WTC11 (cell line): ENCODE measurements at regions not wholly inside any gene's neighbourhood (a gene's known extent, or its start where the extent isn't known, plus 50 kb on each side); places are given as distances from the start of the nearest gene placed in this dataset.

Experiments
- ATAC-seq: fragments of 200-7000 bp; cut with Tn5 transposase; 2 replicates; pipeline ENCODE4 v1.10.0; 2021; ENCODE audit warnings: mild to moderate bottlenecking, moderate library complexity
- CTCF ChIA-PET: fragments of 300-600 bp; sonication (Branson Sonifier 250); formaldehyde crosslinking; loops from one replicate; lab custom pipeline; 2021; ENCODE audit warnings: antibody characterized with exemption; lab: Charles Lee
- POLR2A ChIA-PET: fragments of 350-600 bp; sonication (Branson Sonifier 250); formaldehyde crosslinking; loops from one replicate; lab custom pipeline; 2021; ENCODE audit warnings: antibody characterized with exemption; lab: Charles Lee
- DNase-seq: peaks from one replicate; pipeline ENCODE4 v3.0.0; 2021; ENCODE audit warnings: low spot score
- H3K27ac Mint-ChIP-seq: 2 replicates; pipeline ENCODE4 v1.8.0; 2021; ENCODE audit warnings: mixed read lengths
- H3K27me3 Mint-ChIP-seq: 2 replicates; pipeline ENCODE4 v1.8.0; 2021; ENCODE audit warnings: low read depth, mild to moderate bottlenecking, moderate library complexity, mixed read lengths
- H3K36me3 Mint-ChIP-seq: 2 replicates; pipeline ENCODE4 v1.8.0; 2021; ENCODE audit warnings: mixed read lengths
- H3K4me1 Mint-ChIP-seq: 2 replicates; pipeline ENCODE4 v1.8.0; 2022; ENCODE audit warnings: mixed read lengths
- H3K4me3 Mint-ChIP-seq: 2 replicates; pipeline ENCODE4 v1.8.0; 2021; ENCODE audit warnings: mild to moderate bottlenecking, moderate library complexity, mixed read lengths
- H3K9me3 Mint-ChIP-seq: 2 replicates; pipeline ENCODE4 v1.8.0; 2021; ENCODE audit warnings: mixed read lengths
- CBFB ChIP-seq: sonication (generic); formaldehyde crosslinking; IDR thresholded peaks from 2 replicates; pipeline ENCODE4 v1.8.1; 2022; ENCODE audit warnings: mild to moderate bottlenecking, low read depth, missing genetic modification reagents
- CREB1 ChIP-seq: sonication (generic); formaldehyde crosslinking; IDR thresholded peaks from 2 replicates; pipeline ENCODE4 v1.8.0; 2023; ENCODE audit warnings: mild to moderate bottlenecking, missing genetic modification reagents
- CREM ChIP-seq: sonication (generic); formaldehyde crosslinking; IDR thresholded peaks from 2 replicates; pipeline ENCODE4 v1.8.1; 2022; ENCODE audit warnings: mild to moderate bottlenecking, missing genetic modification reagents, moderate library complexity
- ETV6 ChIP-seq: sonication (generic); formaldehyde crosslinking; IDR thresholded peaks from 2 replicates; pipeline ENCODE4 v1.8.1; 2022; ENCODE audit warnings: mild to moderate bottlenecking, missing genetic modification reagents
- FOXK1 ChIP-seq: sonication (generic); formaldehyde crosslinking; IDR thresholded peaks from 2 replicates; pipeline ENCODE4 v1.8.0; 2022; ENCODE audit warnings: mild to moderate bottlenecking, moderate library complexity, missing genetic modification reagents
- FOXP1 ChIP-seq: sonication (generic); formaldehyde crosslinking; IDR thresholded peaks from 2 replicates; pipeline ENCODE4 v1.8.0; 2022; ENCODE audit warnings: missing genetic modification reagents, mild to moderate bottlenecking, moderate library complexity, borderline replicate concordance
- GABPB1 ChIP-seq: sonication (generic); formaldehyde crosslinking; IDR thresholded peaks from 2 replicates; pipeline ENCODE4 v1.8.1; 2023; ENCODE audit warnings: mild to moderate bottlenecking, missing genetic modification reagents
- JAZF1 ChIP-seq: fragments of 250-450 bp; sonication (Bioruptor Pico); IDR thresholded peaks from 2 replicates; pipeline ENCODE4 v1.9.0; 2021; ENCODE audit warnings: moderate library complexity, mild to moderate bottlenecking, inconsistent platforms
- KAT7 ChIP-seq: sonication (generic); formaldehyde crosslinking; IDR thresholded peaks from 2 replicates; pipeline ENCODE4 v1.8.1; 2023; ENCODE audit warnings: missing genetic modification reagents, mild to moderate bottlenecking, borderline replicate concordance
- NFYB ChIP-seq: sonication (generic); formaldehyde crosslinking; conservative IDR thresholded peaks from 2 replicates; pipeline ENCODE4 v1.8.0; 2022; ENCODE audit warnings: low read depth, missing genetic modification reagents
- NR3C1 ChIP-seq: sonication (generic); formaldehyde crosslinking; conservative IDR thresholded peaks from 2 replicates; pipeline ENCODE4 v1.8.1; 2023; ENCODE audit warnings: low read depth, mild to moderate bottlenecking, missing genetic modification reagents
- RORB ChIP-seq: fragments of 250-450 bp; sonication (Bioruptor Pico); IDR thresholded peaks from 2 replicates; pipeline ENCODE4 v1.9.0; 2021; ENCODE audit warnings: mild to moderate bottlenecking
- SP1 ChIP-seq: sonication (generic); formaldehyde crosslinking; conservative IDR thresholded peaks from 2 replicates; pipeline ENCODE4 v1.8.1; 2022; ENCODE audit warnings: missing genetic modification reagents
- ZNF138 ChIP-seq: sonication (generic); formaldehyde crosslinking; conservative IDR thresholded peaks from 2 replicates; pipeline ENCODE4 v1.8.1; 2022; ENCODE audit warnings: mild to moderate bottlenecking, moderate library complexity, missing genetic modification reagents
- ZNF416 ChIP-seq: fragments of 250-450 bp; sonication (Bioruptor Pico); IDR thresholded peaks from 2 replicates; pipeline ENCODE4 v1.9.0; 2021; ENCODE audit warnings: mild to moderate bottlenecking, inconsistent platforms
- ZNF423 ChIP-seq: fragments of 250-450 bp; sonication (Bioruptor Pico); IDR thresholded peaks from 2 replicates; pipeline ENCODE4 v2.1.2; 2022; ENCODE audit warnings: mild to moderate bottlenecking, moderate library complexity
- TF ChIP-seq, protein P1 (sequence below): sonication (generic); formaldehyde crosslinking; conservative IDR thresholded peaks from 2 replicates; pipeline ENCODE4 v1.8.1; 2023; ENCODE audit warnings: mild to moderate bottlenecking, low read depth, missing genetic modification reagents, moderate library complexity
- TF ChIP-seq, protein P2 (sequence below): fragments of 250-450 bp; sonication (Bioruptor Pico); IDR thresholded peaks from 2 replicates; pipeline ENCODE4 v1.9.0; 2021; ENCODE audit warnings: mild to moderate bottlenecking
- TF ChIP-seq, protein P3 (sequence below): sonication (generic); formaldehyde crosslinking; IDR thresholded peaks from 2 replicates; pipeline ENCODE4 v1.8.0; 2023; ENCODE audit warnings: mild to moderate bottlenecking, missing genetic modification reagents
- TF ChIP-seq, protein P4 (sequence below): sonication (generic); formaldehyde crosslinking; IDR thresholded peaks from 2 replicates; pipeline ENCODE4 v1.8.1; 2022; ENCODE audit warnings: missing genetic modification reagents, borderline replicate concordance
- TF ChIP-seq, protein P5 (sequence below): sonication (generic); formaldehyde crosslinking; IDR thresholded peaks from 2 replicates; pipeline ENCODE4 v1.8.1; 2022; ENCODE audit warnings: mild to moderate bottlenecking, moderate library complexity, missing genetic modification reagents
- TF ChIP-seq, protein P6 (sequence below): sonication (generic); formaldehyde crosslinking; IDR thresholded peaks from 2 replicates; pipeline ENCODE4 v1.8.0; 2022; ENCODE audit warnings: mild to moderate bottlenecking, missing genetic modification reagents
- TF ChIP-seq, protein P7 (sequence below): sonication (generic); formaldehyde crosslinking; IDR thresholded peaks from 2 replicates; pipeline ENCODE4 v1.8.0; 2023; ENCODE audit warnings: missing genetic modification reagents

DNA sequence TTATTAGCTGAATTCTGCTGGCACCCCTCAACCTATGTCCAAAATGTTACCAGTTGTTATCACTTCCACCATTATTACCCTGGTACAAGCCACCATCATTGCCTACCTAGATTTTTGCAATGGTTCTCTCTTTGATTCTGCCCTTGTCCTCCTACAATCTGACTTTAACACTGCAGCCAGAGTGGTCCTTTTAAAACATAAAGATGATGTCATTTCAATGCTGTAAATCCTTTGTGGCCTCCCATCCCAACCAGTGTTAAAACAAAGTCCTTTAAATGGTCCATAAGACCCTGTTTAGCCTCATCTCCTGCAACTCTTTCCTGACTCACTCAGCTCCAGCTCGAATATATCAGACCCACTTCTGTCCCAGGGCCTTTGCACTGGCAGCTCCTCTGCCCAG lies 54.9 kb upstream of the FSTL4 start (continued):
- TF ChIP-seq CBFB (CRISPR knock-in tag) (no peak), CREM (CRISPR knock-in tag) (no peak), ZNF423 (CRISPR knock-in tag) (no peak), SP1 (no peak), KAT7 (no peak), ZNF416 (CRISPR knock-in tag) (no peak)
- TF ChIP-seq, protein P1, sequence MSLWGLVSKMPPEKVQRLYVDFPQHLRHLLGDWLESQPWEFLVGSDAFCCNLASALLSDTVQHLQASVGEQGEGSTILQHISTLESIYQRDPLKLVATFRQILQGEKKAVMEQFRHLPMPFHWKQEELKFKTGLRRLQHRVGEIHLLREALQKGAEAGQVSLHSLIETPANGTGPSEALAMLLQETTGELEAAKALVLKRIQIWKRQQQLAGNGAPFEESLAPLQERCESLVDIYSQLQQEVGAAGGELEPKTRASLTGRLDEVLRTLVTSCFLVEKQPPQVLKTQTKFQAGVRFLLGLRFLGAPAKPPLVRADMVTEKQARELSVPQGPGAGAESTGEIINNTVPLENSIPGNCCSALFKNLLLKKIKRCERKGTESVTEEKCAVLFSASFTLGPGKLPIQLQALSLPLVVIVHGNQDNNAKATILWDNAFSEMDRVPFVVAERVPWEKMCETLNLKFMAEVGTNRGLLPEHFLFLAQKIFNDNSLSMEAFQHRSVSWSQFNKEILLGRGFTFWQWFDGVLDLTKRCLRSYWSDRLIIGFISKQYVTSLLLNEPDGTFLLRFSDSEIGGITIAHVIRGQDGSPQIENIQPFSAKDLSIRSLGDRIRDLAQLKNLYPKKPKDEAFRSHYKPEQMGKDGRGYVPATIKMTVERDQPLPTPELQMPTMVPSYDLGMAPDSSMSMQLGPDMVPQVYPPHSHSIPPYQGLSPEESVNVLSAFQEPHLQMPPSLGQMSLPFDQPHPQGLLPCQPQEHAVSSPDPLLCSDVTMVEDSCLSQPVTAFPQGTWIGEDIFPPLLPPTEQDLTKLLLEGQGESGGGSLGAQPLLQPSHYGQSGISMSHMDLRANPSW (CRISPR knock-in tag), result no peak
- TF ChIP-seq, protein P2, sequence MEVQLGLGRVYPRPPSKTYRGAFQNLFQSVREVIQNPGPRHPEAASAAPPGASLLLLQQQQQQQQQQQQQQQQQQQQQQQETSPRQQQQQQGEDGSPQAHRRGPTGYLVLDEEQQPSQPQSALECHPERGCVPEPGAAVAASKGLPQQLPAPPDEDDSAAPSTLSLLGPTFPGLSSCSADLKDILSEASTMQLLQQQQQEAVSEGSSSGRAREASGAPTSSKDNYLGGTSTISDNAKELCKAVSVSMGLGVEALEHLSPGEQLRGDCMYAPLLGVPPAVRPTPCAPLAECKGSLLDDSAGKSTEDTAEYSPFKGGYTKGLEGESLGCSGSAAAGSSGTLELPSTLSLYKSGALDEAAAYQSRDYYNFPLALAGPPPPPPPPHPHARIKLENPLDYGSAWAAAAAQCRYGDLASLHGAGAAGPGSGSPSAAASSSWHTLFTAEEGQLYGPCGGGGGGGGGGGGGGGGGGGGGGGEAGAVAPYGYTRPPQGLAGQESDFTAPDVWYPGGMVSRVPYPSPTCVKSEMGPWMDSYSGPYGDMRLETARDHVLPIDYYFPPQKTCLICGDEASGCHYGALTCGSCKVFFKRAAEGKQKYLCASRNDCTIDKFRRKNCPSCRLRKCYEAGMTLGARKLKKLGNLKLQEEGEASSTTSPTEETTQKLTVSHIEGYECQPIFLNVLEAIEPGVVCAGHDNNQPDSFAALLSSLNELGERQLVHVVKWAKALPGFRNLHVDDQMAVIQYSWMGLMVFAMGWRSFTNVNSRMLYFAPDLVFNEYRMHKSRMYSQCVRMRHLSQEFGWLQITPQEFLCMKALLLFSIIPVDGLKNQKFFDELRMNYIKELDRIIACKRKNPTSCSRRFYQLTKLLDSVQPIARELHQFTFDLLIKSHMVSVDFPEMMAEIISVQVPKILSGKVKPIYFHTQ (CRISPR knock-in tag), result no peak
- TF ChIP-seq, protein P3, sequence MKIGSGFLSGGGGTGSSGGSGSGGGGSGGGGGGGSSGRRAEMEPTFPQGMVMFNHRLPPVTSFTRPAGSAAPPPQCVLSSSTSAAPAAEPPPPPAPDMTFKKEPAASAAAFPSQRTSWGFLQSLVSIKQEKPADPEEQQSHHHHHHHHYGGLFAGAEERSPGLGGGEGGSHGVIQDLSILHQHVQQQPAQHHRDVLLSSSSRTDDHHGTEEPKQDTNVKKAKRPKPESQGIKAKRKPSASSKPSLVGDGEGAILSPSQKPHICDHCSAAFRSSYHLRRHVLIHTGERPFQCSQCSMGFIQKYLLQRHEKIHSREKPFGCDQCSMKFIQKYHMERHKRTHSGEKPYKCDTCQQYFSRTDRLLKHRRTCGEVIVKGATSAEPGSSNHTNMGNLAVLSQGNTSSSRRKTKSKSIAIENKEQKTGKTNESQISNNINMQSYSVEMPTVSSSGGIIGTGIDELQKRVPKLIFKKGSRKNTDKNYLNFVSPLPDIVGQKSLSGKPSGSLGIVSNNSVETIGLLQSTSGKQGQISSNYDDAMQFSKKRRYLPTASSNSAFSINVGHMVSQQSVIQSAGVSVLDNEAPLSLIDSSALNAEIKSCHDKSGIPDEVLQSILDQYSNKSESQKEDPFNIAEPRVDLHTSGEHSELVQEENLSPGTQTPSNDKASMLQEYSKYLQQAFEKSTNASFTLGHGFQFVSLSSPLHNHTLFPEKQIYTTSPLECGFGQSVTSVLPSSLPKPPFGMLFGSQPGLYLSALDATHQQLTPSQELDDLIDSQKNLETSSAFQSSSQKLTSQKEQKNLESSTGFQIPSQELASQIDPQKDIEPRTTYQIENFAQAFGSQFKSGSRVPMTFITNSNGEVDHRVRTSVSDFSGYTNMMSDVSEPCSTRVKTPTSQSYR, result no peak

DNA sequence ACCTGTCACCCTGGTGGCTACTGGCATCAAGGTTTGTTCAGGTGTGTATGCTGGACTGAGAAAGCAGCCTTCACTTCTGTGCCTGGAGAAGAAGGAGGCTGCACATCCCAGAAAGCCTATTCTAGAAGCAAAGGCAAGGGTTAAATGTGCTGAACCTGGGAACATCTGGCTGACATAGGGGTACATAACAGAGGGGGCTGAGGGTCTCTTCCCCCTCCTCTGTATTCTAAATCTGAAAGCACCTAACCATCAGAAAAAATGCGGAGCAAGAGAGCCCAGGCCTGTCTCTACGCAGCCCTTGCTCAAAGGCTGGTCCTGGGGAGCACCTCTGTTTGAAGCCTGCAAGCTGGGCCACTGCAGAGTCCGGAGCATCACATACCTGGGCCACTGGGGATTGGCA lies 53.2 kb upstream of the FSTL4 start:
- POLR2A ChIA-PET, result no interaction called here

More for the DNA sequence above, 53.2 kb upstream of the FSTL4 start:
- no peak for DNase-seq
- H3K9me3 Mint-ChIP-seq, result peaks cover 5% of the 10 kb centered on the region
- TF ChIP-seq GABPB1 (CRISPR knock-in tag) (no peak), FOXK1 (no peak), KAT7 (no peak), RORB (CRISPR knock-in tag) (no peak), ETV6 (CRISPR knock-in tag) (no peak), FOXP1 (CRISPR knock-in tag) (no peak), CREB1 (CRISPR knock-in tag) (no peak), JAZF1 (CRISPR knock-in tag) (no peak), ZNF423 (CRISPR knock-in tag) (no peak), NFYB (CRISPR knock-in tag) (no peak), ZNF138 (CRISPR knock-in tag) (no peak), NR3C1 (CRISPR knock-in tag) (no peak)
- TF ChIP-seq, protein P4, sequence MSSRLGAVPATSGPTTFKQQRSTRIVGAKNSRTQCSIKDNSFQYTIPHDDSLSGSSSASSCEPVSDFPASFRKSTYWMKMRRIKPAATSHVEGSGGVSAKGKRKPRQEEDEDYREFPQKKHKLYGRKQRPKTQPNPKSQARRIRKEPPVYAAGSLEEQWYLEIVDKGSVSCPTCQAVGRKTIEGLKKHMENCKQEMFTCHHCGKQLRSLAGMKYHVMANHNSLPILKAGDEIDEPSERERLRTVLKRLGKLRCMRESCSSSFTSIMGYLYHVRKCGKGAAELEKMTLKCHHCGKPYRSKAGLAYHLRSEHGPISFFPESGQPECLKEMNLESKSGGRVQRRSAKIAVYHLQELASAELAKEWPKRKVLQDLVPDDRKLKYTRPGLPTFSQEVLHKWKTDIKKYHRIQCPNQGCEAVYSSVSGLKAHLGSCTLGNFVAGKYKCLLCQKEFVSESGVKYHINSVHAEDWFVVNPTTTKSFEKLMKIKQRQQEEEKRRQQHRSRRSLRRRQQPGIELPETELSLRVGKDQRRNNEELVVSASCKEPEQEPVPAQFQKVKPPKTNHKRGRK (CRISPR knock-in tag), result no peak
- TF ChIP-seq, protein P5, sequence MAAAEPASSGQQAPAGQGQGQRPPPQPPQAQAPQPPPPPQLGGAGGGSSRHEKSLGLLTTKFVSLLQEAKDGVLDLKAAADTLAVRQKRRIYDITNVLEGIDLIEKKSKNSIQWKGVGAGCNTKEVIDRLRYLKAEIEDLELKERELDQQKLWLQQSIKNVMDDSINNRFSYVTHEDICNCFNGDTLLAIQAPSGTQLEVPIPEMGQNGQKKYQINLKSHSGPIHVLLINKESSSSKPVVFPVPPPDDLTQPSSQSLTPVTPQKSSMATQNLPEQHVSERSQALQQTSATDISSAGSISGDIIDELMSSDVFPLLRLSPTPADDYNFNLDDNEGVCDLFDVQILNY (CRISPR knock-in tag), result no peak
- TF ChIP-seq, protein P6, sequence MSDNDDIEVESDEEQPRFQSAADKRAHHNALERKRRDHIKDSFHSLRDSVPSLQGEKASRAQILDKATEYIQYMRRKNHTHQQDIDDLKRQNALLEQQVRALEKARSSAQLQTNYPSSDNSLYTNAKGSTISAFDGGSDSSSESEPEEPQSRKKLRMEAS (CRISPR knock-in tag), result no peak
- TF ChIP-seq, protein P7, sequence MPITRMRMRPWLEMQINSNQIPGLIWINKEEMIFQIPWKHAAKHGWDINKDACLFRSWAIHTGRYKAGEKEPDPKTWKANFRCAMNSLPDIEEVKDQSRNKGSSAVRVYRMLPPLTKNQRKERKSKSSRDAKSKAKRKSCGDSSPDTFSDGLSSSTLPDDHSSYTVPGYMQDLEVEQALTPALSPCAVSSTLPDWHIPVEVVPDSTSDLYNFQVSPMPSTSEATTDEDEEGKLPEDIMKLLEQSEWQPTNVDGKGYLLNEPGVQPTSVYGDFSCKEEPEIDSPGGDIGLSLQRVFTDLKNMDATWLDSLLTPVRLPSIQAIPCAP (CRISPR knock-in tag), result no peak
- H3K4me3 Mint-ChIP-seq, result no peak overlapping the region
- CTCF ChIA-PET, result no interaction called here
- no peaks in the 10 kb centered on the region for H3K36me3 Mint-ChIP-seq
- H3K4me1 Mint-ChIP-seq, result no peaks in the 10 kb centered on the region
- no peak for ATAC-seq
- H3K27me3 Mint-ChIP-seq, result no peaks in the 10 kb centered on the region; the same call in 1 of the 2 replicates
- no peak overlapping the region for H3K27ac Mint-ChIP-seq
